Type B pancreatic cell (in vitro differentiated cells): ENCODE measurements at regions not wholly inside any gene's neighbourhood (a gene's known extent, or its start where the extent isn't known, plus 50 kb on each side); places are given as distances from the start of the nearest gene placed in this dataset.

Experiments used
- DNase-seq: peaks from one replicate; pipeline ENCODE4 v3.0.0; 2021; ENCODE audit warnings: mixed read lengths; ENCODE audit not compliant: unreplicated experiment; ENCODE audit errors: extremely low spot score
- H3K27ac Mint-ChIP-seq: 2 replicates; pipeline ENCODE4 v1.8.0; 2021; ENCODE audit warnings: mild to moderate bottlenecking, mixed read lengths
- H3K27me3 Mint-ChIP-seq: 2 replicates; pipeline ENCODE4 v1.8.0; 2021; ENCODE audit warnings: mixed read lengths
- H3K36me3 Mint-ChIP-seq: 2 replicates; pipeline ENCODE4 v1.8.0; 2021; ENCODE audit warnings: mixed read lengths
- H3K4me1 Mint-ChIP-seq: one replicate; pipeline ENCODE4 v1.8.0; 2021; ENCODE audit warnings: mixed read lengths; ENCODE audit not compliant: unreplicated experiment
- H3K4me3 Mint-ChIP-seq: 2 replicates; pipeline ENCODE4 v1.8.0; 2021; ENCODE audit warnings: mild to moderate bottlenecking, mixed read lengths
- H3K9me3 Mint-ChIP-seq: 2 replicates; pipeline ENCODE4 v1.8.0; 2021; ENCODE audit warnings: mixed read lengths
- CTCF ChIP-seq: fragments of 200-600 bp; sonication (generic); conservative IDR thresholded peaks from 2 replicates; pipeline ENCODE4 v1.5.0; 2021; ENCODE audit warnings: antibody characterized with exemption, mild to moderate bottlenecking

- no peak for DNase-seq
- Mint-ChIP-seq H3K4me3 (no peak overlapping the region), H3K9me3 (peaks cover 13% of the 10 kb centered on the region), H3K36me3 (no peaks in the 10 kb centered on the region), H3K27me3 (no peaks in the 10 kb centered on the region), H3K27ac (no peak overlapping the region), H3K4me1 (peaks cover 13% of the 10 kb centered on the region)
- TF ChIP-seq CTCF, result no peak
Observed at GRCh38 chr9:18335825-18336224, 138.1 kb upstream of the ADAMTSL1 start.

- H3K27me3 Mint-ChIP-seq, result no peaks in the 10 kb centered on the region
- no peak overlapping the region for H3K4me3 Mint-ChIP-seq
- H3K36me3 Mint-ChIP-seq, result no peaks in the 10 kb centered on the region
- peaks cover 18% of the 10 kb centered on the region for H3K9me3 Mint-ChIP-seq
- peaks cover 4% of the 10 kb centered on the region for H3K4me1 Mint-ChIP-seq
- H3K27ac Mint-ChIP-seq, result no peak overlapping the region
- no peak for TF ChIP-seq CTCF
- DNase-seq, result no peak
Observed at GRCh38 chr9:18338042-18338441, 135.9 kb upstream of the ADAMTSL1 start.

- Mint-ChIP-seq H3K4me3 (no peak overlapping the region), H3K36me3 (no peaks in the 10 kb centered on the region), H3K4me1 (no peaks in the 10 kb centered on the region), H3K9me3 (peaks cover 18% of the 10 kb centered on the region), H3K27ac (no peak overlapping the region), H3K27me3 (no peaks in the 10 kb centered on the region)
- no peak for DNase-seq
- TF ChIP-seq CTCF, result no peak
Observed at GRCh38 chr9:18343784-18344183, 130.2 kb upstream of the ADAMTSL1 start.

- no peak for DNase-seq
- TF ChIP-seq CTCF, result no peak
- no peak overlapping the region for H3K4me3 Mint-ChIP-seq
- H3K9me3 Mint-ChIP-seq, result no peaks in the 10 kb centered on the region
- no peak overlapping the region for H3K27ac Mint-ChIP-seq
- H3K27me3 Mint-ChIP-seq, result no peaks in the 10 kb centered on the region
- H3K4me1 Mint-ChIP-seq, result peaks cover 12% of the 10 kb centered on the region
- H3K36me3 Mint-ChIP-seq, result no peaks in the 10 kb centered on the region
Observed at GRCh38 chr9:18346745-18347144, 127.2 kb upstream of the ADAMTSL1 start.

GRCh38 chr9:18347386-18348082 is 126.4 kb upstream of the ADAMTSL1 start:
- DNase-seq, result no peak
- H3K4me3 Mint-ChIP-seq, result no peak overlapping the region
- H3K36me3 Mint-ChIP-seq, result no peaks in the 10 kb centered on the region
- TF ChIP-seq CTCF, result no peak
- H3K27me3 Mint-ChIP-seq, result no peaks in the 10 kb centered on the region
- no peak overlapping the region for H3K27ac Mint-ChIP-seq
- H3K4me1 Mint-ChIP-seq, result peaks cover 12% of the 10 kb centered on the region
- H3K9me3 Mint-ChIP-seq, result no peaks in the 10 kb centered on the region

- H3K36me3 Mint-ChIP-seq, result no peaks in the 10 kb centered on the region
- TF ChIP-seq CTCF, result no peak
- H3K27ac Mint-ChIP-seq, result no peak overlapping the region
- H3K9me3 Mint-ChIP-seq, result no peaks in the 10 kb centered on the region
- DNase-seq, result no peak
- H3K4me1 Mint-ChIP-seq, result peaks cover 12% of the 10 kb centered on the region
- H3K4me3 Mint-ChIP-seq, result no peak overlapping the region
- H3K27me3 Mint-ChIP-seq, result no peaks in the 10 kb centered on the region
Observed at GRCh38 chr9:18348083-18348475, 125.9 kb upstream of the ADAMTSL1 start.
